ENCODE measurements at regions not wholly inside any gene's neighbourhood (a gene's known extent, or its start where the extent isn't known, plus 50 kb on each side); places are given as distances from the start of the nearest gene placed in this dataset.
A peak's percentile ranks its signal among the peaks of the same experiment; 100 is the strongest.

DNA sequence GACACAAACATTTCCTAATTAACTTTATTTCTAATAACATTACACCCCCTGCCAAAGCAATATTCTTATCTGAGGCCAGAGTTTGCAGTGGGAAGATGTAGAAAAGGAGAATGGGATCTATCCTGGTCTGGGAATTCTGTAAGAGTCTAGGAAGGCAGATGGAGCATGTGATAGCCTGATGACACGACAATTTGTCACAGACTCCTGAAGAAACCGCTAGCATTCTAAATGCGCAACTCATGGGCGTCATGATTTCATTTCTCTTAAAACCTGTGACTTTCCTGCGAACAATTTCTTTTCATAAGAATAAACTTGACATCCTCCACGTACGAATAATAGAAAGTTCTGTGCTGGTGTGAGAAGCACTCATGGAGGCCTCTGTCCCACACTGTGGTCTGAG is 72.9 kb upstream of the ATP10A start:
- TF ChIP-seq, protein P1, sequence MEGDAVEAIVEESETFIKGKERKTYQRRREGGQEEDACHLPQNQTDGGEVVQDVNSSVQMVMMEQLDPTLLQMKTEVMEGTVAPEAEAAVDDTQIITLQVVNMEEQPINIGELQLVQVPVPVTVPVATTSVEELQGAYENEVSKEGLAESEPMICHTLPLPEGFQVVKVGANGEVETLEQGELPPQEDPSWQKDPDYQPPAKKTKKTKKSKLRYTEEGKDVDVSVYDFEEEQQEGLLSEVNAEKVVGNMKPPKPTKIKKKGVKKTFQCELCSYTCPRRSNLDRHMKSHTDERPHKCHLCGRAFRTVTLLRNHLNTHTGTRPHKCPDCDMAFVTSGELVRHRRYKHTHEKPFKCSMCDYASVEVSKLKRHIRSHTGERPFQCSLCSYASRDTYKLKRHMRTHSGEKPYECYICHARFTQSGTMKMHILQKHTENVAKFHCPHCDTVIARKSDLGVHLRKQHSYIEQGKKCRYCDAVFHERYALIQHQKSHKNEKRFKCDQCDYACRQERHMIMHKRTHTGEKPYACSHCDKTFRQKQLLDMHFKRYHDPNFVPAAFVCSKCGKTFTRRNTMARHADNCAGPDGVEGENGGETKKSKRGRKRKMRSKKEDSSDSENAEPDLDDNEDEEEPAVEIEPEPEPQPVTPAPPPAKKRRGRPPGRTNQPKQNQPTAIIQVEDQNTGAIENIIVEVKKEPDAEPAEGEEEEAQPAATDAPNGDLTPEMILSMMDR (conservative IDR thresholded peaks at IDR 0.05; ENCODE audit: low read depth) = no peak
- H3K27ac ChIP-seq = no peak overlapping the region
- ChIA-PET POLR2A (ENCODE audit: low non-redundant PET) (no interaction called here), CTCF (no interaction called here)
- no peak for DNase-seq (ENCODE audit: low spot score)

DNA sequence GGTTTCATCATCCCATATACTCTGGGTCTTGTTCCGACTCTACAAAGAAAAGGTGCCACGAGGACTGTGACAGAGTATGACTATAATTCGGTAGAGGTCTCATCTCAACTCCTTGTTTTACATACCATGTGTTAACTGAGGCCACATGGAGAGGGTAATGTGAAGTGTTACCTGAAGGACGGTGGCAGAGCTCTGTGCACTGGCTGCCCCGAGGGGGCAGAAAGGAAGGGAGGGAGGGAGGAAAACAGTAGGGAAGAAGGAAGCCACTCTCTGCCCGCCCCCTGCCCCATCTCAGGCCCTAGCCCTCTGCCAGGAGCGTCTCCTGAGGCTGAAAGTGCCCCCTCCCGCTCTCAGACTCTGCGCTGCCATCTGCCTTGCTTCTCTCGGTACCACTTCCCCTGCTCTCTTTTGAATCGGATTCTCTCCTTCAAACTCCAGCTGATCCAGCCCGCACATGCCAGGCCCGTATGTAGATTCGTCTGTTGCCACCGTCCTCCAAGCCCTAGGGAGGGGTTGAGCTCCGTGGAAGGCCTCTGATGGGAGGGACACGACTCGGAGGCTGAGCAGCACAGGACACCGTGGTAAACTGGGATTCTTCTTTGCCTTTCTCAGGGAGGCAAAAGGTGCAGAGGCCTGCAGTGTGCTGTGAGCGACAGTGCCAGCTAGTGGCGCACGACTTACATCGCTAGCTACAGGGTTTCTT is 70.5 kb upstream of the ATP10A start:
- POLR2A ChIA-PET (ENCODE audit: low non-redundant PET) = no interaction called here
- DNase-seq (ENCODE audit: low spot score) = peak; percentile 34
- H3K27ac ChIP-seq = 0 out of 2 replicates have a peak overlapping the region, but pooled peaks have one; percentile 6
- TF ChIP-seq, protein P1 (conservative IDR thresholded peaks at IDR 0.05; ENCODE audit: low read depth) = peak; percentile 92
- CTCF ChIA-PET = interaction anchor here (0.6 to 1.2 kb wide), 5 partner anchors 56 to 1360 kb away, joined by 3 read pairs; no protein-coding TSS in a partner anchor

DNA sequence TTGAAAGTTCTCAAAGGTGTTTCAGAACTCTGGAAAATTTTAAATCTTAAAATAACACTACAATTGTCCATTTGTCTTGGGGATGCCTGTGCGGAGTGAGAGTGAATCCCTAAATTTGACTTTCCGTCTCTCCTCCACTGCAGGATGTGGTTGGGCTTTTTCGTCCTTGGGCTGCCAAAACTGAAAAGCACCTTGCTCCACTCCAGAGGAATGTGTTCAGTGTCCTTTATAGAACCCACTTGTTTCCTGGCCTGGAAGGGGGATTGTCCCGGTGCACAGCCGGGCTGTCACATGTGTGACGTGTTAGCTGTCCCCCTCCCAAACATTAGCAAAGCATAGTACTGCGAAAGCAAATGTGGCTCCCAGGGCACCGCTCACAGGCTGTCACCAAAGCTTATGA is 69.6 kb upstream of the ATP10A start:
- ChIA-PET CTCF (no interaction called here), POLR2A (ENCODE audit: low non-redundant PET) (no interaction called here)
- H3K27ac ChIP-seq = no peak overlapping the region
- no peak for DNase-seq (ENCODE audit: low spot score)
- TF ChIP-seq, protein P1 (conservative IDR thresholded peaks at IDR 0.05; ENCODE audit: low read depth) = no peak

DNA sequence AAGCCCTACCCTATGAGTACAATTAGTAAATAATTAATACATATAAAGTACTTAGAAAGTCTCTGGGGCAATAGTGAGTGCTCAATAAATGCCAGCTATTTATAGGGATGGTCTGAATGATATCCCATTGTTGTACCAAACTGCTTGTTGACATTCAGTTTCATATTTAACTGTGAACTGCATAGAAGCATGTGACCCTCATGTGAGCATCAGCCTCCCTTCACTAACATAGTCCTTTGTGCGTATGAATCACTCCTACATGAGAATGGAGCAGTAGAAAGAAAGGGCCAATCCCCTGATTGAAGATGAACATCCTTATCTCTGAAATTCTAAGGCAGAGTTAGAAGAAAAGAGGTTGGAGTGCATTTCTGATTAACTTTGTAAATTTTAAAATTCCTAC is 68.7 kb upstream of the ATP10A start:
- DNase-seq (ENCODE audit: low spot score) = no peak
- CTCF ChIA-PET = interaction anchor here (0.8 kb wide), 1 partner anchor 239 kb away, joined by 4 read pairs; no protein-coding TSS in a partner anchor
- H3K27ac ChIP-seq = no peak overlapping the region
- TF ChIP-seq, protein P1 (conservative IDR thresholded peaks at IDR 0.05; ENCODE audit: low read depth) = no peak
- POLR2A ChIA-PET (ENCODE audit: low non-redundant PET) = no interaction called here

DNA sequence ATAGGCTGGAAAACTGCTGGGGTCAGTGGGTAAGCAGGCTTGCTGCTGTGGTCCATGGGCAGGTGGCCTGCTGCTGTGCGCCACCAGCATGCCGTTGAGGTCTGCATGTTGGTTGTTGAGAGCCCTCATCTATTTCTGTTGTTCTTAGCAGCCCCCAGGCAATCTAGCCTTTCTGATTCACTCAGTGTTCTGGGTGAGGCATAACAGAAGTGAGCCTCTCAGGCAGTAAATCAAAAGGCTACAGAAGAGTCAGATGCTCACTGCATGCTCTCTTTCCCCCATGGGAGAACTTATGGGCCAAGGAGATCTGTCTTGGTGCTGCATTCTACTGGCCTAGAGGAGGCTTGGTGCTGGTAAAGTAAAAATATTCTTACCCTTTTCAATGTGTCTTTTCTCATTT is 67.8 kb upstream of the ATP10A start:
- TF ChIP-seq, protein P1 (conservative IDR thresholded peaks at IDR 0.05; ENCODE audit: low read depth) = no peak
- DNase-seq (ENCODE audit: low spot score) = no peak
- ChIA-PET POLR2A (ENCODE audit: low non-redundant PET) (no interaction called here), CTCF (no interaction called here)
- H3K27ac ChIP-seq = no peak overlapping the region
